HG03095 (cell line): ENCODE measurements at regions not wholly inside any gene's neighbourhood (a gene's known extent, or its start where the extent isn't known, plus 50 kb on each side); places are given as distances from the start of the nearest gene placed in this dataset.
"Not testable (repeated sequence)": the region's sequence is repeated elsewhere in the genome, so short reads cannot be mapped to it uniquely, and the experiment has no call there.

Experiments
- ATAC-seq: cut with Tn5 transposase; IDR thresholded peaks from one replicate; pipeline ENCODE4 v1.9.1; 2021; ENCODE audit warnings: moderate library complexity; ENCODE audit not compliant: unreplicated experiment

DNA sequence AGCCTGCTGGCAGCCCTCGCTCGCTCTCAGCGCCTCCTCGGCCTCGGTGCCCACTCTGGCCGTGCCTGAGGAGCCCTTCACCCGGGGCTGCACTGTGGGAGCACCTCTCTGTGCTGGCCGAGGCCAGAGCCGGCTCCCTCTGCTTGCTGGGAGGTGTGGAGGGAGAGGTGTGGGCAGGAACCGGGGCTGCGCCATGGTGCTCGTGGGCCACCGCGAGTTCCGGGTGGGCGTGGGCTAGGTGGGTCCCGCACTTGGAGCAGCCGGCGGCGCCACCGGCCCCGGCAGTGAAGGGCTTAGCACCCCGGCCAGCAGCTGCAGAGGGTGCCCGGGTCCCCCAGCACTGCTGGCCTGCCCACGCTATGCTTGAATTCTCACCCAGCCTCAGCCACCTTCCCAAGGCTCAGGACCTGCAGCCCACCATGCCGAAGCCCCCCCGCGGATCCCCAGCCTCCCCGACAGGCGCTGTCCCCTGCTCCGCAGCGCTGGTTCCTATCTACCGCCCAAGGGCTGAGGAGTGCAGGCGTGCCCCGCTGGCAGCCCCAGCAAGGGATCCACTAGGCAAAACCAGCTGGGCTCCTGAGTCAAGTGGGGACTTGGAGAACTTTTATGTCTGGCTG, 863.3 kb downstream of the IGSF11 start:
- ATAC-seq: no peak

GRCh38 chr3:118180853-118181252, 853.8 kb downstream of the IGSF11 start:
- no peak for ATAC-seq

GRCh38 chr3:118181274-118181673, 853.4 kb downstream of the IGSF11 start:
- ATAC-seq: no peak

- ATAC-seq: no peak
Measured at GRCh38 chr3:118186051-118186450, 848.6 kb downstream of the IGSF11 start.

DNA sequence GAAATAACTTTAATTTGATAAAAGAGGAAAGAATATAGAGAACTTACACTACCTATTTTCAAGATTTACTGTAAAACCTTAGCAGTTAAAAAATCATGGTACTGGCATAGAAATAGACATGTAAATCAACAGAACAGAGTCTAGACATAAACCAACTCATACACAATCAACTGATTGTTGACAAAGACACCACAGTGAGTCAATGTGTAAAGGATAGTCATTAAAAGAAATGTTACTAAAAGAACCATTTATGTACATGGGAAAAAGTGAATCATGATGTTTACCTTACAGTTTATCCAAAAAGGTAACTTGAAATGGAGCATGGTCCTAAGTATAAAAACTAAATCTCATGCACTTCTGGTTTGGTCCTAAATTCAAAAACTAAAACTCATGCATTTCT, 847.4 kb downstream of the IGSF11 start:
- ATAC-seq: no peak

- no peak for ATAC-seq
Measured at GRCh38 chr3:118196183-118196582, 838.5 kb downstream of the IGSF11 start.

GRCh38 chr3:118199044-118199443, 835.6 kb downstream of the IGSF11 start:
- no peak for ATAC-seq

GRCh38 chr3:118204052-118204656, 830.5 kb downstream of the IGSF11 start:
- no peak for ATAC-seq

DNA sequence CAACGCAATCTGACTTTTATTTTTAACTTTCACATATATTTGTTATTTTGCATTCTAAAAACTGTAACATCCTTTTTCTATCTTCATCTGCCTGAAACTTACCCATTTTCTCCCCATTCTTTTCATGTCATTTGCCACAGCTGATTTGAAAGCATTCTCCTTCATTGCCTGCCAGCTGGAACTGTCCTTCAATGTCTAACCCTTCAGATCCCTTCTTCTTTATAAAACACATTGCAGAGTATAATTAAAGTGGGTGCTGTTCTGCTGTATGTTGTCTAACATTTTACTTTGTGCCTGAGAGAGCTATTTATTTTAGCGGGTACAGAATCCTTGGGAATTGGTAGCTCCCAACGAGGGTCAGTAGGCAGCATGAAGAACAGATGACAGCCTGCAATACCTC, 827.4 kb downstream of the IGSF11 start:
- ATAC-seq: no peak

DNA sequence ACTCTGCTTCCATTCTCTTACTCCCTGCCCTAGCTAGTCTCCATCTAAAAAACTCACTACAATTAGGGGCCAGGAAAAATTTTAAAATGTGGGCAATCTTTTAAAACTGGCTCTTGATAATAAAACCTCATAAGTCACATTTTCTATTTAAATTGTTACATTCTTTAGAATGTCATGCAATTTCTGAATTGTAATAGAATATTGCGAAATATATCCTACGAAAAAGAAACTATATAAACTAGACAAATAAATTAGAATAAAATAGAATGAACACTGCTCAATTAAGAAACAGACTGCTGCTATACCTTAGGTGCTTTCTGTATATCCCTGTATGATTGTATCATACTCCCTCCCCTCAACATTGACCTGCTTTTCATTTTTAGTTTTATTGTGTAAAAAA, 826.0 kb downstream of the IGSF11 start:
- no peak for ATAC-seq

- ATAC-seq: no peak
Measured at GRCh38 chr3:118213892-118214291, 820.8 kb downstream of the IGSF11 start.

- no peak for ATAC-seq
Measured at GRCh38 chr3:118226206-118226605, 808.4 kb downstream of the IGSF11 start.

GRCh38 chr3:118227191-118227590, 807.5 kb downstream of the IGSF11 start:
- ATAC-seq: no peak

DNA sequence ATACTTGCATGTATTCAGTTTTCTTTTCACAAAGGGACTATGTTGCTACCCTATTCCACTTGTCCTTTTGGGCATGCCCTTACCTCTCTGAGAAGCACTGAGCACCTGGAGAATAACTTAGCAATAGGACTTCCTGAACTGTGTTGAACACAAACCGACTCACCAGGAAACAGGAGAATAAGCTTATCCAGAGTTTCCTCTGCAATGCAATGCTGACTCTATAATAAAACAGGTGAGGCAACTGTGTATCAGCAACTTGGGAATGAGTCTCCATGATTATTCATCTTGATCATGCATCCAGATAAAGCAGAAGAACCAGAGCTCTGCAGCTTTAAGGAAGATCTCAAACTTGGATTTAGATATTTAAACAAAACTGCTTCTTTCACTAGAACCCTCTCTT, 806.5 kb downstream of the IGSF11 start:
- no peak for ATAC-seq

GRCh38 chr3:118229196-118229595, 805.5 kb downstream of the IGSF11 start:
- ATAC-seq: no peak

DNA sequence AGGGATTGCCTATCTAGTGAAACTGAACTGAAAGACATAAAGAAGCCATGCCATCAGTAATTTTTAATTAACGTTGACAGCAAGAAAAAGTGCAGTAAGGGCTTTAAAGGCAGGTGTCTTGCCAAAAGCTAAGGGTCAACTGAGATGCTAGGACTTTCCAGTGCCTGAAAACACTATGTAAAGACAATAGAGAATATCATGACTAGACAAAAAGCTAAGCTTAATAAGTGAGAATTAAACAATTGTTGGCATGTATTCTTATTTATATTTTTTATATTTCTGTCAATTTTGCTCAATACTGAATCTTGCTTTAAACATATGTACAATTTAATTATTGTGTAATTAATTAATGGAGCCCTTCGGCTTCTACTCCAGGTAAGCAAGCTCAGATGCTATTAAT, 803.1 kb downstream of the IGSF11 start:
- ATAC-seq: no peak

- ATAC-seq: no peak
Measured at GRCh38 chr3:118239253-118239652, 795.4 kb downstream of the IGSF11 start.

DNA sequence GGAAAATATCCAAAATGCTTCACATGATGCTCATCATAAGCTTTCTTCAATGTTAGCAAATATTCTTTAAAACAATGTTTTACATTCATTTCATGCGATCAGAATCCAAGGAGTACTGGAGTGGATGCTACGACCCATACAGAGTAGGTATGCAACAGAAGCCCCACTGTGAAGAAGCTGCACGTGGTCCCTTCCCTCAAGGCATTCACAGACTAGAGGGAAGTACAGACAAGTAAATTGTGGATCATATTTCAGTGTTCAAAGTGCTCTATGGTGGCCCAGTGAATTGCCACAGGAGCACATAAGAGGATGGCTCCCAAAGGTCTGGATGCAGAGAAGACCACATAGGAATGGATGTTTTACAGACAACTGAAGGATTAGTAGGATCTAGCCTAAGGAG, 789.9 kb downstream of the IGSF11 start:
- ATAC-seq: no peak

DNA sequence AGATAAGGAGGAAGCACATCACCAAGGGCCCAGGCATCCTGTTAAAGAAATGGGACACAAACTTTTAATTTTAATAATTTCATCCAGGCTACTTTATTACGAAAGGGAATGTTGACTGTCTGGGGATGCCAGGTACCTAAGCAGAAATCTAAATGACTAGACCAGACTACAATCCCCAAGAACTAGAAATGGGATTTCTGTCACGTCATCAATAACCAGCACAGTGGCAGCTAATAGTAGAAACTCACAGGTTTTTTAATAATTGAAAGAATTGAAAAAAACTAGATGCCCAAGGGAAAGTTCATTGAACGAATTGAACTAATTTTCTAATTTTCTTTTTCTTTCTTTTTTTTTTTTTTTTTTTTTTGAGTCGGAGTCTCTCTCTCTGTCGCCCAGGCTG, 789.3 kb downstream of the IGSF11 start:
- no peak for ATAC-seq

- ATAC-seq: not testable (repeated sequence)
Measured at GRCh38 chr3:118258850-118259249, 775.8 kb downstream of the IGSF11 start.

DNA sequence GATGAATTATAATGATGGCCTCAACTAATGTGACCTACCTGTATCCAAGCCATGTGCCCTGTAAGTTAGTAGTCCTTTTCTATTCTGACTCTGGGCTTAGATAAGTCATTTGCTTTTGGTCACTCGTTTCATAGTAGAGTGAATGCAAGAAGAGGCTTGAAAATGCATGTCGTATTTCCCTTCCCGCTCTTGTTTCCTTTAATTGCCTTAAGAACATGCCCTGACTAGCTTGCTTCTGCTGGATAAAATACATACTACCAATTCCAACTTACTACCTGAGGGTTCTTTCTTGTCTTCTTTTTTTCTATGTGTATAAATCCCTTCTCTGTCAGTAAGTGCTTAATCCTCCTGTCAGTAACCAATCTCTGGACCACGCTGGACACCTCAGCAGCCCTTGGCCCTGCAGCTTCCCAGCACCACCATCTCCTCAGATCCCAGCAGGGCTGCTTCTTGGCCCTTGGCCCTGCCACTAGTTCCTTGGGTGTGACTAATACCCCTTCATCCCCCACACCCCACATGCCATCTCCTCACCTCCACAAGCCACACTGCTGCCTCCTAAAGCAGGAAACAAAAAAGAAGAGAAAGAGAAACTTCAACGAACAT, 771.7 kb downstream of the IGSF11 start:
- no peak for ATAC-seq

DNA sequence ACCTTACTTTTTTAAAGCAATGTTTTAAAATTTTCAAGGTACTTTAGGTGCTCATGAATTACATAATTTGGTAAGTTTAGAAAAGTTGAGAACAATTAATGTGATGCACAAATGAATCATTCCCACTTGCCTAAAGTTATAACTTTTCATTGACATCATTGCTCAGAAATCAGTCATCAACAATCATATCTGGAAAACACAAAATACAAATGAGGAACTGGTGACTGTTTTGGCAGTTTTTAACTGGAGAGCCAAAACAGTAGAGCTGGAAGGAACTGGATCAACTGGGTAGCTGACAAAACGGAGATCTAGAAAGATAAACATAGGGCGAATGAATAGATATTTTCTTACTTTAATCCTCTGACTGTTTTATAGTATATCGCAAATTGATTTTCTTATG, 767.1 kb downstream of the IGSF11 start:
- ATAC-seq: no peak
